ENCODE measurements at regions not wholly inside any gene's neighbourhood (a gene's known extent, or its start where the extent isn't known, plus 50 kb on each side); places are given as distances from the start of the nearest gene placed in this dataset.

- H3F3A ChIP-seq (ENCODE audit: insufficient read depth, low read length): no peaks in the 10 kb centered on the region
- TF ChIP-seq EZH2 (optimal IDR thresholded peaks at IDR 0.05; ENCODE audit: low read depth, low read length) (no peak), CTCF (IDR thresholded peaks at IDR 0.05; ENCODE audit: low read length) (no peak), EZH2phosphoT487 (IDR thresholded peaks at IDR 0.05; ENCODE audit: low read length) (no peak)
- no peaks in the 10 kb centered on the region for H3K9me3 ChIP-seq (replicated peaks; ENCODE audit: insufficient read depth, low read length)
Observed at GRCh38 chr11:110764485-110764884, 52.2 kb upstream of the ARHGAP20 start.

GRCh38 chr11:110763249-110764011, 51.2 kb upstream of the ARHGAP20 start:
- Histone ChIP-seq H3K27me3 (replicated peaks; ENCODE audit: insufficient read depth, low read length) (no peaks in the 10 kb centered on the region), H3K4me2 (ENCODE audit: low read depth, low read length) (no peak overlapping the region), H4K20me1 (ENCODE audit: insufficient read depth, low read length) (no peaks in the 10 kb centered on the region), H2AFZ (ENCODE audit: low read length) (no peak overlapping the region), H3K9me3 (replicated peaks; ENCODE audit: insufficient read depth, low read length) (no peaks in the 10 kb centered on the region), H3F3A (ENCODE audit: insufficient read depth, low read length) (no peaks in the 10 kb centered on the region), H3K36me3 (replicated peaks; ENCODE audit: insufficient read depth, low read length) (no peaks in the 10 kb centered on the region), H3K79me2 (ENCODE audit: low read length) (no peaks in the 10 kb centered on the region), H3K9me2 (replicated peaks; ENCODE audit: insufficient read depth, low read length) (no peaks in the 10 kb centered on the region), H3K27ac (ENCODE audit: low read length) (no peak overlapping the region), H3K9ac (ENCODE audit: low read length) (no peak overlapping the region), H3K4me1 (ENCODE audit: low read length) (no peaks in the 10 kb centered on the region), H3K4me3 (ENCODE audit: low read length) (no peak overlapping the region)
- TF ChIP-seq CTCF (IDR thresholded peaks at IDR 0.05; ENCODE audit: low read length) (no peak), EZH2phosphoT487 (IDR thresholded peaks at IDR 0.05; ENCODE audit: low read length) (no peak), EZH2 (optimal IDR thresholded peaks at IDR 0.05; ENCODE audit: low read depth, low read length) (no peak)
- no peak for DNase-seq

More at GRCh38 chr11:110764485-110764884, 52.2 kb upstream of the ARHGAP20 start:
- Histone ChIP-seq H3K4me2 (ENCODE audit: low read depth, low read length) (no peak overlapping the region), H3K27me3 (replicated peaks; ENCODE audit: insufficient read depth, low read length) (no peaks in the 10 kb centered on the region), H3K4me1 (ENCODE audit: low read length) (no peaks in the 10 kb centered on the region), H3K9me2 (replicated peaks; ENCODE audit: insufficient read depth, low read length) (no peaks in the 10 kb centered on the region), H3K4me3 (ENCODE audit: low read length) (no peak overlapping the region), H3K79me2 (ENCODE audit: low read length) (no peaks in the 10 kb centered on the region), H3K36me3 (replicated peaks; ENCODE audit: insufficient read depth, low read length) (no peaks in the 10 kb centered on the region), H3K27ac (ENCODE audit: low read length) (no peak overlapping the region), H4K20me1 (ENCODE audit: insufficient read depth, low read length) (no peaks in the 10 kb centered on the region), H3K9ac (ENCODE audit: low read length) (no peak overlapping the region), H2AFZ (ENCODE audit: low read length) (no peak overlapping the region)
- DNase-seq: no peak

GRCh38 chr11:110762590-110762989, 50.4 kb upstream of the ARHGAP20 start:
- H3K9me3 ChIP-seq (replicated peaks; ENCODE audit: insufficient read depth, low read length): no peaks in the 10 kb centered on the region
- no peak overlapping the region for H3K9ac ChIP-seq (ENCODE audit: low read length)
- H3K4me3 ChIP-seq (ENCODE audit: low read length): no peak overlapping the region
- H3K27ac ChIP-seq (ENCODE audit: low read length): no peak overlapping the region
- H3K27me3 ChIP-seq (replicated peaks; ENCODE audit: insufficient read depth, low read length): no peaks in the 10 kb centered on the region
- no peaks in the 10 kb centered on the region for H3K36me3 ChIP-seq (replicated peaks; ENCODE audit: insufficient read depth, low read length)
- H3K79me2 ChIP-seq (ENCODE audit: low read length): no peaks in the 10 kb centered on the region
- H3K9me2 ChIP-seq (replicated peaks; ENCODE audit: insufficient read depth, low read length): no peaks in the 10 kb centered on the region
- H4K20me1 ChIP-seq (ENCODE audit: insufficient read depth, low read length): no peaks in the 10 kb centered on the region
- no peaks in the 10 kb centered on the region for H3F3A ChIP-seq (ENCODE audit: insufficient read depth, low read length)
- H3K4me1 ChIP-seq (ENCODE audit: low read length): no peaks in the 10 kb centered on the region
- TF ChIP-seq CTCF (IDR thresholded peaks at IDR 0.05; ENCODE audit: low read length) (no peak), EZH2 (optimal IDR thresholded peaks at IDR 0.05; ENCODE audit: low read depth, low read length) (no peak), EZH2phosphoT487 (IDR thresholded peaks at IDR 0.05; ENCODE audit: low read length) (no peak)
- H3K4me2 ChIP-seq (ENCODE audit: low read depth, low read length): no peak overlapping the region
- DNase-seq: no peak
- H2AFZ ChIP-seq (ENCODE audit: low read length): no peak overlapping the region

Measured in MM.1S (cell line).